ENCODE measurements at regions not wholly inside any gene's neighbourhood (a gene's known extent, or its start where the extent isn't known, plus 50 kb on each side); places are given as distances from the start of the nearest gene placed in this dataset.

DNA sequence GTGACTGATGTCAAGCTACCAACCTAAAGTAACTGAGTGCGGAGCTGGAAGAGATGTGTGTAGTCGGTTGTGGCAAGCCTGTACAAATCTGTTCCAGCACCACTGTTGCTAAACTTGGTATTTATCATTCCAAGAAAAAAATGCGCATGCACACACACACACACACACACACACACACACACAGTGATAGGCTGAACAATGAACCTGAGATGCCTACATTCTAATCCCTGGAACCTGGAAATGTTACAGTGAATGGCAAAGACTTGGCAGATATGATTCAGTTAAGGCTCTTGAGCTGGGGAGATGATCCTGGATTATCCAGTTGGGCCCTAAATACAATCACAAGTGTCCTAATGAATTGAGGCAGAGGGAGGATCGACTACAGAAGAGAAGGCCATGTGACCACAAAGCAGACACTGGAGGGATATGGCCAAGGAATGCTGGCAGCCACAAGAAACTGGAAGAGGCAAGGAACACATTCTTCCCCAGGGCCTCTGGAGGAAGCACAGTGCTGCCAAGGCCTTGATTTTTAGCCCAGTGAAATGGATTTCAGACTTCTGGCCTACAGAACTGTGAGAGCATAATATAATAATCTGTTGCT lies 49.7 kb upstream of the LHFPL2 start:
- no peaks in the 10 kb centered on the region for H3K36me3 ChIP-seq
- H3K27ac ChIP-seq, result peak overlapping the region in 1 of 2 donors; percentile 11
- no peaks in the 10 kb centered on the region for H3K27me3 ChIP-seq
- no peak overlapping the region for H3K4me3 ChIP-seq
- DNase-seq (ENCODE audit: low spot score), result peak; percentile 70
- H3K4me1 ChIP-seq, result no peaks in the 10 kb centered on the region
- TF ChIP-seq, protein P1, sequence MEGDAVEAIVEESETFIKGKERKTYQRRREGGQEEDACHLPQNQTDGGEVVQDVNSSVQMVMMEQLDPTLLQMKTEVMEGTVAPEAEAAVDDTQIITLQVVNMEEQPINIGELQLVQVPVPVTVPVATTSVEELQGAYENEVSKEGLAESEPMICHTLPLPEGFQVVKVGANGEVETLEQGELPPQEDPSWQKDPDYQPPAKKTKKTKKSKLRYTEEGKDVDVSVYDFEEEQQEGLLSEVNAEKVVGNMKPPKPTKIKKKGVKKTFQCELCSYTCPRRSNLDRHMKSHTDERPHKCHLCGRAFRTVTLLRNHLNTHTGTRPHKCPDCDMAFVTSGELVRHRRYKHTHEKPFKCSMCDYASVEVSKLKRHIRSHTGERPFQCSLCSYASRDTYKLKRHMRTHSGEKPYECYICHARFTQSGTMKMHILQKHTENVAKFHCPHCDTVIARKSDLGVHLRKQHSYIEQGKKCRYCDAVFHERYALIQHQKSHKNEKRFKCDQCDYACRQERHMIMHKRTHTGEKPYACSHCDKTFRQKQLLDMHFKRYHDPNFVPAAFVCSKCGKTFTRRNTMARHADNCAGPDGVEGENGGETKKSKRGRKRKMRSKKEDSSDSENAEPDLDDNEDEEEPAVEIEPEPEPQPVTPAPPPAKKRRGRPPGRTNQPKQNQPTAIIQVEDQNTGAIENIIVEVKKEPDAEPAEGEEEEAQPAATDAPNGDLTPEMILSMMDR (IDR thresholded peaks at IDR 0.05), result no peak
- H3K9me3 ChIP-seq, result peaks cover 0 to 9% of the 10 kb centered on the region in 2 donors

All from right atrium auricular region (tissue), 2 donors.